CD4-positive, CD25-positive, alpha-beta regulatory T cell (primary cell): ENCODE measurements at regions not wholly inside any gene's neighbourhood (a gene's known extent, or its start where the extent isn't known, plus 50 kb on each side); places are given as distances from the start of the nearest gene placed in this dataset.

Experiments
- ATAC-seq, 2 donors: fragments of 150-1000 bp; cut with Tn5 transposase; one replicate each; pipeline ENCODE4 v1.10.0; 2021; ENCODE audit warnings: low read depth in 2 of 2, moderate number of reproducible peaks in 2 of 2, moderate library complexity in 1 of 2
- DNase-seq, 3 donors: peaks; one replicate each; pipeline versions ENCODE4 v3.0.0 to v3.0.0-alpha.2; 2012 to 2022; ENCODE audit warnings: mixed read lengths in 1 of 3
- H3K27ac ChIP-seq: one replicate; pipeline ENCODE4 v1.7.0; 2013; ENCODE audit warnings: mild to moderate bottlenecking, low read length; ENCODE audit not compliant: insufficient read depth, poor library complexity, severe bottlenecking
- H3K27me3 ChIP-seq: one replicate; pipeline ENCODE4 v1.7.0; 2013; ENCODE audit warnings: low read length; ENCODE audit not compliant: control insufficient read depth, insufficient read depth
- H3K36me3 ChIP-seq: one replicate; pipeline ENCODE4 v1.7.0; 2013; ENCODE audit warnings: mild to moderate bottlenecking, low read length, moderate library complexity; ENCODE audit not compliant: control insufficient read depth, insufficient read depth
- H3K4me1 ChIP-seq: 2 replicates; pipeline ENCODE4 v1.7.0; 2013; ENCODE audit warnings: mild to moderate bottlenecking, low read length; ENCODE audit not compliant: insufficient read depth, control insufficient read depth, poor library complexity, severe bottlenecking
- H3K4me3 ChIP-seq: one replicate; pipeline ENCODE4 v1.7.0; 2013; ENCODE audit warnings: low read depth, mild to moderate bottlenecking, low read length, moderate library complexity
- H3K9me3 ChIP-seq, 2 experiments: 1 replicate in 1 of 2; 2 replicates in 1 of 2; pipeline ENCODE4 v1.7.0; 2013; ENCODE audit warnings: low read length in 2 of 2, mild to moderate bottlenecking in 1 of 2, moderate library complexity in 1 of 2; ENCODE audit not compliant: control insufficient read depth in 2 of 2
- H3K27ac Mint-ChIP-seq, 3 donors: one replicate each; pipeline ENCODE4 v1.8.0; 2020 to 2022; ENCODE audit warnings: mild to moderate bottlenecking in 3 of 3, mixed read lengths in 3 of 3, moderate library complexity in 2 of 3
- H3K27me3 Mint-ChIP-seq: one replicate; pipeline ENCODE4 v1.8.0; 2022; ENCODE audit warnings: mild to moderate bottlenecking, mixed read lengths
- H3K36me3 Mint-ChIP-seq: one replicate; pipeline ENCODE4 v1.8.0; 2020; ENCODE audit warnings: mixed read lengths
- H3K4me1 Mint-ChIP-seq, 4 donors: one replicate each; pipeline ENCODE4 v1.8.0; 2020 to 2022; ENCODE audit warnings: mixed read lengths in 4 of 4, mild to moderate bottlenecking in 1 of 4
- H3K4me3 Mint-ChIP-seq, 4 donors: one replicate each; pipeline ENCODE4 v1.8.0; 2020 to 2022; ENCODE audit warnings: mild to moderate bottlenecking in 4 of 4, mixed read lengths in 4 of 4, moderate library complexity in 3 of 4
- H3K9me3 Mint-ChIP-seq, 7 donors: one replicate each; pipeline ENCODE4 v1.8.0; 2020 to 2022; ENCODE audit warnings: mixed read lengths in 7 of 7, mild to moderate bottlenecking in 3 of 7, moderate library complexity in 2 of 7

GRCh38 chr7:11315666-11316258, 342.1 kb downstream of the PHF14 start:
- H3K27me3 ChIP-seq = no peaks in the 10 kb centered on the region
- no peaks in the 10 kb centered on the region for H3K36me3 ChIP-seq
- peaks cover 4% of the 10 kb centered on the region for H3K27me3 Mint-ChIP-seq
- no peak overlapping the region for H3K27ac ChIP-seq
- no peak overlapping the region for H3K4me3 ChIP-seq
- no peak overlapping the region for H3K27ac Mint-ChIP-seq
- ATAC-seq (no peak), DNase-seq (no peak)
- no peaks in the 10 kb centered on the region for H3K4me1 ChIP-seq
- peaks cover 0 to 2% (median 0%) of the 10 kb centered on the region in 7 donors for H3K9me3 Mint-ChIP-seq
- H3K9me3 ChIP-seq = no peaks in the 10 kb centered on the region
- H3K4me1 Mint-ChIP-seq = no peaks in the 10 kb centered on the region
- H3K4me3 Mint-ChIP-seq = no peak overlapping the region
- no peaks in the 10 kb centered on the region for H3K36me3 Mint-ChIP-seq

DNA sequence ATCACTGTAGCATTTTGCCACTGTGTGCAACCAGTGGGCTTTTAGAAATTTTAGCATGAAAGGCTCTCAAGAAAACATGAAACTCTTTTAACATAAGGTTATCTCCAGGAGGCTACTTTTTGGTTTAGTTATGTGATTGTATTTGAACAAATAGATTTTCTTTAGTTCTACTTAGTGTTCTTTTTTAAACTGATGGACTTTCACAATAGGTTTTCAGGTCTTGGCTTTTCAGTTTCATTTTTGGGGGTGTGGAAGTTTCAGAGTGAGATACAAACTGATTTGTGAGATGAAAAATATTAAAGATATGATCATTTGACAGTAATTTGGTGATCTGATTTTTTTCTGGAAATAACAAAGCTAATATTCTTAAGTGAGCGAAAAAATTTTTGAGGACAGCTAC, 344.1 kb downstream of the PHF14 start:
- H3K9me3 ChIP-seq = no peaks in the 10 kb centered on the region
- Mint-ChIP-seq H3K36me3 (no peaks in the 10 kb centered on the region), H3K27ac (no peak overlapping the region)

DNA sequence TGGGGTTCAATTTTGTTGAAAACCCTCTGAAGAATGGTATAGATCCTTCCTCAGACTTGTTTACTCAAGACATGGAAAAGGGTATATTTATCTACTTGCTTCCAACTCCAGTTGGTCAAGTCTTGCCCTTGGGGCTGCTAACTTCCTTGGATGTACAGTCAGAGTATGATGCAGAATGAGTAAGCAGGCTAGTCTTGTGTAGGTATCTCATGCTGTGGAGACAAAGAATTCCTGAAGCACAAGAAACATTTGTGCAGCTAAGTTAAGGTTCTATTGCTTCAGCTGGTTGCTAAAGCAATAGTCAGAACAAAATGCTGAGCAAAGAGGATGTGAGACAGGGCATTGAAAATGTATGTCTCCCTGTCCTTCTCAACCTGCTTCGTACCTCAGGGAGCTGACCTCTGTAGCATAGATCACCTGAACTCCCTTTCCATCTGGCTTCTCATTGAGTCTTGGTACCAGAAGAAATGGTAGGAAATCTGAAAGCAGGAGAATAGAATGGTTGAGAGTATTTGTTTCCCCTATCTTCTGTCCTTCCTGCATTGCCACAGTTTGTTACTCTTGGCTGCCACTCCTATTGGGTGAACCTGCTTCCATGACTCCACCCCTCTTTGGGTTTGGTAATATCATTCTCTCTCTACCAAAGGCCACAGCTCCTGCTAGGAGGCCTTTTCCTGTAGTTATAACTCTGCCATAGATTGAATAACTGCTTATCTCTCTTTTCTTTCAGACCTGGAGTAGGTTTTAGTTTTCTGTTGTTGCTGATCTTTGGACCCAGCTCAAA, 346.0 kb downstream of the PHF14 start:
- Histone ChIP-seq H3K4me1 (no peaks in the 10 kb centered on the region), H3K27me3 (no peaks in the 10 kb centered on the region), H3K9me3 (no peaks in the 10 kb centered on the region), H3K4me3 (no peak overlapping the region), H3K27ac (no peak overlapping the region), H3K36me3 (no peaks in the 10 kb centered on the region)
- ATAC-seq (no peak), DNase-seq (no peak)
- peaks cover 0 to 3% (median 0%) of the 10 kb centered on the region in 7 donors for H3K9me3 Mint-ChIP-seq
- no peak overlapping the region for H3K27ac Mint-ChIP-seq
- H3K4me3 Mint-ChIP-seq = no peak overlapping the region
- peaks cover 4% of the 10 kb centered on the region for H3K27me3 Mint-ChIP-seq
- H3K4me1 Mint-ChIP-seq = no peaks in the 10 kb centered on the region
- no peaks in the 10 kb centered on the region for H3K36me3 Mint-ChIP-seq

More for the DNA sequence above, 344.1 kb downstream of the PHF14 start:
- Histone ChIP-seq H3K4me1 (no peaks in the 10 kb centered on the region), H3K36me3 (no peaks in the 10 kb centered on the region), H3K27ac (no peak overlapping the region), H3K27me3 (no peaks in the 10 kb centered on the region), H3K4me3 (no peak overlapping the region)
- no peak for DNase-seq
- Mint-ChIP-seq H3K4me3 (no peak overlapping the region), H3K9me3 (peaks cover 0 to 3% (median 0%) of the 10 kb centered on the region in 7 donors), H3K27me3 (peaks cover 4% of the 10 kb centered on the region), H3K4me1 (no peaks in the 10 kb centered on the region)
- ATAC-seq = no peak
